Ovary (tissue), 7 donors: ENCODE measurements at regions not wholly inside any gene's neighbourhood (a gene's known extent, or its start where the extent isn't known, plus 50 kb on each side); places are given as distances from the start of the nearest gene placed in this dataset.

Source experiments
- DNase-seq, 5 donors: peaks; one replicate each; pipeline ENCODE4 v3.0.0-alpha.2; 2019 to 2020
- H3K27ac ChIP-seq, 2 donors: fragments of 200-600 bp; one replicate each; pipeline versions ENCODE4 v1.5.1 to v1.8.0; 2019 to 2022
- H3K27me3 ChIP-seq: fragments of 200-600 bp; one replicate; pipeline ENCODE4 v1.8.0; 2022
- H3K36me3 ChIP-seq: fragments of 200-600 bp; sonication (generic); one replicate; pipeline ENCODE4 v1.5.1; 2019
- H3K4me1 ChIP-seq: one replicate; pipeline ENCODE4 v1.8.1; 2013; ENCODE audit warnings: mild to moderate bottlenecking, moderate library complexity; ENCODE audit not compliant: insufficient read depth
- H3K4me3 ChIP-seq: fragments of 200-600 bp; sonication (generic); one replicate; pipeline ENCODE4 v1.5.1; 2017
- H3K9me3 ChIP-seq, 2 donors: fragments of 200-600 bp in 1 of 2; sonication (generic) in 1 of 2; one replicate each; pipeline versions ENCODE4 v1.5.1 to v1.8.1; 2013 to 2019; ENCODE audit warnings: mild to moderate bottlenecking in 1 of 2, moderate library complexity in 1 of 2
- EP300 ChIP-seq: sonication (generic); formaldehyde crosslinking; IDR thresholded peaks from one replicate; pipeline ENCODE4 v1.6.1; 2017; ENCODE audit warnings: antibody characterized with exemption
- POLR2A ChIP-seq: fragments of 450-650 bp; IDR thresholded peaks from one replicate; pipeline ENCODE4 v1.6.1; 2017; ENCODE audit warnings: antibody characterized with exemption, mild to moderate bottlenecking, moderate library complexity
- WGBS, 3 donors: extraction: QIAGEN DNeasy Blood & Tissue Kit in 1 of 3; methylation state at CpG; one replicate each; pipeline versions ENCODE4 v1.1.5 to v1.1.7; 2013 to 2017; 5-methylcytosine and 5-hydroxymethylcytosine counted together
- intact Hi-C, 4 donors: fragments of 100-400 bp; cut with DNase I; formaldehyde crosslinking; loops; one replicate each; pipeline versions ENCODE4 v1.11.0 to v1.15.1; 2022 to 2023
- TF ChIP-seq, protein P1 (sequence below), 3 donors: fragments of 450-650 bp in 2 of 3; fragments of 200-600 bp in 1 of 3; IDR thresholded peaks; one replicate each; pipeline versions ENCODE4 v1.5.1 to v1.8.0; 2016 to 2022; ENCODE audit warnings: antibody characterized with exemption in 3 of 3, mild to moderate bottlenecking in 1 of 3
- donor health status: DM: no; HTN: no; CAD: no; lungs with moderate emphysema.
- donor health status: DM: no; HTN: no; CAD: no.
- donor health status: Bipolar disorder and iron deficiency.
- donor health status: DM: no; HTN: no; CAD: no.
- donor health status: DM: yes; HTN: yes; CAD: no.

DNA sequence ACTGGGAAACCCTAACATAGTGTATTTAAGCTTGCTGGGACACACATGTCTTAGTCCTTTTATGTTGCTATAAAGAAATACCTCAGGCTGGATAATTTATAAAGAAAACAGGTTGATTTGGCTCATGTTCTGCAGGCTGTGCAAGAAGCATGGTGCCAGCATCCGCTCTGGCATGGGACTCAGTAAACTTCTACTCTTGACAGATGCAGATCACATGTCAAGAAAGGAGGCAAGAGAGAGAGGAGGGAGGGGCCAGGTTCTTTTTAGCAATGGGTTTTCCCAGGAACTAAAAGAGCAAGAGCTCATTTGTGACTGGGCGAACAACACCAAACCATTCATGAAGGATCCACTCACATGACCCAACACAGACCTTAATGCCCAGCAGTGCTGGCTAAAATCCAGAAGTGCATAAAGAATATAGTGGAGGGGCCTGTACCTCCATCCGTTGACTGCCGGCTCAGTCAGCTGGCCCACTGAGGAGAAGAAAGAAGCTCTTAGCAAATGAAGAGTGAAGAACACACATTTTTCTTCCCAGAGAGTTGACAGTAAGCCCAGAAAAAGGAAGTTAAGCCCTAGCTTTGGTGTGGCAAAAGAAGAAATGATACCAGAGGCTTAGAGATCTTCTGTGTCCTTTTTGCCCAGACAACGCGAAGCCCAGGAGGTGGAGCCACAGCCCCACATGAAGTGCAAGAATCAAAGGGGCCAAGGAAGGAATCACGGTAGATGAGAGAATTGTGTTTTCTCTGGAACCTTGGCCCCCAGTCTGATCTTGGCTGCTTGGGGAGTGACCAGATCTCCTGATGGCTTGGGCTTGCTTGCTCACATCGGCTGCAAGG, 183.5 kb upstream of the FAM98A start:
- no peak for DNase-seq
- no peaks in the 10 kb centered on the region for H3K4me1 ChIP-seq
- WGBS, 3 donors: 73 to 74% (median 73%) methylated on average over 8 of the region's 8 CpGs
- no peak overlapping the region for H3K4me3 ChIP-seq
- TF ChIP-seq, protein P1, sequence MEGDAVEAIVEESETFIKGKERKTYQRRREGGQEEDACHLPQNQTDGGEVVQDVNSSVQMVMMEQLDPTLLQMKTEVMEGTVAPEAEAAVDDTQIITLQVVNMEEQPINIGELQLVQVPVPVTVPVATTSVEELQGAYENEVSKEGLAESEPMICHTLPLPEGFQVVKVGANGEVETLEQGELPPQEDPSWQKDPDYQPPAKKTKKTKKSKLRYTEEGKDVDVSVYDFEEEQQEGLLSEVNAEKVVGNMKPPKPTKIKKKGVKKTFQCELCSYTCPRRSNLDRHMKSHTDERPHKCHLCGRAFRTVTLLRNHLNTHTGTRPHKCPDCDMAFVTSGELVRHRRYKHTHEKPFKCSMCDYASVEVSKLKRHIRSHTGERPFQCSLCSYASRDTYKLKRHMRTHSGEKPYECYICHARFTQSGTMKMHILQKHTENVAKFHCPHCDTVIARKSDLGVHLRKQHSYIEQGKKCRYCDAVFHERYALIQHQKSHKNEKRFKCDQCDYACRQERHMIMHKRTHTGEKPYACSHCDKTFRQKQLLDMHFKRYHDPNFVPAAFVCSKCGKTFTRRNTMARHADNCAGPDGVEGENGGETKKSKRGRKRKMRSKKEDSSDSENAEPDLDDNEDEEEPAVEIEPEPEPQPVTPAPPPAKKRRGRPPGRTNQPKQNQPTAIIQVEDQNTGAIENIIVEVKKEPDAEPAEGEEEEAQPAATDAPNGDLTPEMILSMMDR (IDR thresholded peaks at IDR 0.05): no peak
- no peak for TF ChIP-seq POLR2A
- no peak for TF ChIP-seq EP300
- intact Hi-C loops: no loop called here
- H3K36me3 ChIP-seq: no peaks in the 10 kb centered on the region
- no peaks in the 10 kb centered on the region for H3K9me3 ChIP-seq
- H3K27ac ChIP-seq: no peak overlapping the region
- H3K27me3 ChIP-seq: no peaks in the 10 kb centered on the region

DNA sequence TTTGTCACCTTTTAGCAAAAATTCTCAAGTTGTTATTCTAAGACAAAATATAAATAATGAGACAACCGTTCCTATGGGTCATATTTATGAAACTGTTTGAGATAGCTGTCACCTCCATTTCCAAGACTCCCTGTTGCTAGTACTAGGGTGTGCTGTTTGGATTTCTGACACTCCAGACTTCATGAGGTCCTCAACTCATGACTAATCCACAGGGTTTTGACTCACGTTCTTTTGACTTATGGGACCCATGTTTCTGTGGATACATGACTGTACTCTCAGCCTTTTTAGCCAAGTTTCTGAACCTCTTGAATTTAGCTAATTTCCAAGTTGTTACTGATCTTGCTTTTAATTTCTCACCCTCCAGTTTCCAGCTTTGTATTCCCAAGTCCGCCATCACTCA, 178.7 kb upstream of the FAM98A start:
- Histone ChIP-seq H3K27ac (no peak overlapping the region), H3K4me3 (no peak overlapping the region), H3K27me3 (no peaks in the 10 kb centered on the region), H3K4me1 (no peaks in the 10 kb centered on the region), H3K9me3 (no peaks in the 10 kb centered on the region), H3K36me3 (no peaks in the 10 kb centered on the region)
- TF ChIP-seq EP300: no peak
- TF ChIP-seq, protein P1 (IDR thresholded peaks at IDR 0.05): no peak
- no peak for TF ChIP-seq POLR2A
- 69 to 82% (median 77%) methylated on average over 3 of the region's 3 CpGs for WGBS, 3 donors
- intact Hi-C loops: no loop called here
- DNase-seq: no peak

DNA sequence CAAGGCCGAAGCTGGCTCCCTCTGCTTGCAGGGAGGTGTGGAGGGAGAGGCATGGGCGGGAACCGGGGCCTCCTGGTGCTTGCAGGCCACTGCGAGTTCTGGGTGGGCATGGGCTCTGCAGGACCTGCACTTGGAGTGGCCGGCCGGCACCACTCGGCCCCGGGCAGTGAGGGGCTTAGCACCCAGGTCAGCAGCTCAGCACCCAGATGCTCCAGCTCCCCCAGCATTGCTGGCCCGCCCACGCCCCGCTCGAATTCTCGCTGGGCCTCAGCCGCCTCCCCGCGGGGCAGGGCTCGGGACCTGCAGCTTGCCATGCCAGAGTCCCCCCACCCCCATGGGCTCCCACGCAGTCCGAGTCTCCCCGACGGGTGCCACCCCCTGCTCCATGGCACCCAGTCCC, 176.2 kb upstream of the FAM98A start:
- intact Hi-C loops: no loop called here
- no peak overlapping the region for H3K27ac ChIP-seq
- 94 to 97% (median 95%) methylated on average over 18 to 21 of the region's 21 CpGs for WGBS, 3 donors

DNA sequence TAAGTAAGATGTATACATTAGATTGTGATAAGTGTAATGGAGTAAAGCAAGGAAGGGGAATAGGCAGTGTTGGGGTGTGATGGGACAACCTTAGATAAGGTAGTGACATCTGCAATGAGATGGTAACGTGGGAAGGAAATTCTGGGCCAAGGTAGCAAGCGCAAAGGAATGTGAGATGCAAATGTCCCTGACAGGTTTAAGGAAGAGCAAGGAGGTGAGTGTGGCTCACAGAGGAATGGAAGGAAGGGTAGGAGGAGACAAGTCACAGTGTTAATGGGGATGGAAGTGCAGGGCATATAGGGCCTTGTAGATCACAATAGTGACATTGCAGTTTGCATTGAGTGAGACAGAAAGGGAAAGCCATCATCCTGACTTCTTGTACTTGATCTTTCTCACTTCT, 170.9 kb upstream of the FAM98A start:
- no peaks in the 10 kb centered on the region for H3K27me3 ChIP-seq
- WGBS, 3 donors: 88 to 91% (median 89%) methylated on average over 2 of the region's 2 CpGs
- no peaks in the 10 kb centered on the region for H3K9me3 ChIP-seq
- no peaks in the 10 kb centered on the region for H3K4me1 ChIP-seq
- no peak overlapping the region for H3K4me3 ChIP-seq
- no peak overlapping the region for H3K27ac ChIP-seq
- TF ChIP-seq, protein P1 (IDR thresholded peaks at IDR 0.05): no peak
- TF ChIP-seq POLR2A (no peak), EP300 (no peak)
- H3K36me3 ChIP-seq: no peaks in the 10 kb centered on the region
- DNase-seq: no peak
- intact Hi-C loops: no loop called here

More for the DNA sequence above, 176.2 kb upstream of the FAM98A start:
- Histone ChIP-seq H3K27me3 (no peaks in the 10 kb centered on the region), H3K4me1 (no peaks in the 10 kb centered on the region), H3K36me3 (no peaks in the 10 kb centered on the region), H3K9me3 (no peaks in the 10 kb centered on the region), H3K4me3 (no peak overlapping the region)
- no peak for DNase-seq
- TF ChIP-seq EP300 (no peak), POLR2A (no peak)
- TF ChIP-seq, protein P1 (IDR thresholded peaks at IDR 0.05): no peak
